ENCODE measurements at regions not wholly inside any gene's neighbourhood (a gene's known extent, or its start where the extent isn't known, plus 50 kb on each side); places are given as distances from the start of the nearest gene placed in this dataset.

- H3K27ac ChIP-seq, result no peak overlapping the region
- H3K4me3 ChIP-seq (ENCODE audit: low read depth, low read length), result no peak overlapping the region
- no peak overlapping the region for H2AFZ ChIP-seq
- no peaks in the 10 kb centered on the region for H3K9me3 ChIP-seq (ENCODE audit: control insufficient read depth, low read length)
- H3K4me2 ChIP-seq (ENCODE audit: low read length), result no peak overlapping the region
- no peak for TF ChIP-seq CTCF (IDR thresholded peaks at IDR 0.05)
- no peaks in the 10 kb centered on the region for H3K36me3 ChIP-seq (ENCODE audit: control insufficient read depth, insufficient read depth, low read length)
- no peaks in the 10 kb centered on the region for H3K27me3 ChIP-seq (ENCODE audit: control insufficient read depth, insufficient read depth, low read length)
- no peak overlapping the region for H3K9ac ChIP-seq
- no peaks in the 10 kb centered on the region for H3K4me1 ChIP-seq
- no peaks in the 10 kb centered on the region for H3K79me2 ChIP-seq
These were observed 1240.9 kb upstream of the CHAC2 start for GRCh38 chr2:52526735-52527134.

- no peaks in the 10 kb centered on the region for H3K79me2 ChIP-seq
- no peaks in the 10 kb centered on the region for H3K36me3 ChIP-seq (ENCODE audit: control insufficient read depth, insufficient read depth, low read length)
- no peak for TF ChIP-seq CTCF (IDR thresholded peaks at IDR 0.05)
- no peaks in the 10 kb centered on the region for H3K9me3 ChIP-seq (ENCODE audit: control insufficient read depth, low read length)
- H3K27me3 ChIP-seq (ENCODE audit: control insufficient read depth, insufficient read depth, low read length), result no peaks in the 10 kb centered on the region
- H3K4me1 ChIP-seq, result no peaks in the 10 kb centered on the region
- no peak overlapping the region for H3K27ac ChIP-seq
- H3K4me3 ChIP-seq (ENCODE audit: low read depth, low read length), result no peak overlapping the region
- H3K9ac ChIP-seq, result no peak overlapping the region
- no peak overlapping the region for H2AFZ ChIP-seq
- no peak overlapping the region for H3K4me2 ChIP-seq (ENCODE audit: low read length)
These were observed 1247.0 kb upstream of the CHAC2 start for GRCh38 chr2:52520644-52521043.

GRCh38 chr2:52518678-52519077, 1248.9 kb upstream of the CHAC2 start:
- no peak overlapping the region for H3K4me2 ChIP-seq (ENCODE audit: low read length)
- H3K4me1 ChIP-seq, result no peaks in the 10 kb centered on the region
- H3K27me3 ChIP-seq (ENCODE audit: control insufficient read depth, insufficient read depth, low read length), result no peaks in the 10 kb centered on the region
- no peaks in the 10 kb centered on the region for H3K79me2 ChIP-seq
- no peak for TF ChIP-seq CTCF (IDR thresholded peaks at IDR 0.05)
- no peaks in the 10 kb centered on the region for H3K36me3 ChIP-seq (ENCODE audit: control insufficient read depth, insufficient read depth, low read length)
- no peak overlapping the region for H2AFZ ChIP-seq
- no peak overlapping the region for H3K27ac ChIP-seq
- H3K9ac ChIP-seq, result no peak overlapping the region
- H3K4me3 ChIP-seq (ENCODE audit: low read depth, low read length), result no peak overlapping the region
- no peaks in the 10 kb centered on the region for H3K9me3 ChIP-seq (ENCODE audit: control insufficient read depth, low read length)

- TF ChIP-seq CTCF (IDR thresholded peaks at IDR 0.05), result no peak
- H3K9ac ChIP-seq, result no peak overlapping the region
These were observed 1254.8 kb upstream of the CHAC2 start for GRCh38 chr2:52512760-52513159.

GRCh38 chr2:52510432-52510831, 1257.2 kb upstream of the CHAC2 start:
- H2AFZ ChIP-seq, result no peak overlapping the region
- H3K9me3 ChIP-seq (ENCODE audit: control insufficient read depth, low read length), result no peaks in the 10 kb centered on the region
- no peak overlapping the region for H3K4me2 ChIP-seq (ENCODE audit: low read length)
- H3K4me3 ChIP-seq (ENCODE audit: low read depth, low read length), result no peak overlapping the region
- no peaks in the 10 kb centered on the region for H3K36me3 ChIP-seq (ENCODE audit: control insufficient read depth, insufficient read depth, low read length)
- H3K79me2 ChIP-seq, result no peaks in the 10 kb centered on the region
- H3K27ac ChIP-seq, result no peak overlapping the region
- H3K27me3 ChIP-seq (ENCODE audit: control insufficient read depth, insufficient read depth, low read length), result no peaks in the 10 kb centered on the region
- TF ChIP-seq CTCF (IDR thresholded peaks at IDR 0.05), result no peak
- no peaks in the 10 kb centered on the region for H3K4me1 ChIP-seq
- no peak overlapping the region for H3K9ac ChIP-seq

More at GRCh38 chr2:52512760-52513159, 1254.8 kb upstream of the CHAC2 start:
- no peak overlapping the region for H3K4me2 ChIP-seq (ENCODE audit: low read length)
- H3K27me3 ChIP-seq (ENCODE audit: control insufficient read depth, insufficient read depth, low read length), result no peaks in the 10 kb centered on the region
- no peak overlapping the region for H3K27ac ChIP-seq
- no peaks in the 10 kb centered on the region for H3K36me3 ChIP-seq (ENCODE audit: control insufficient read depth, insufficient read depth, low read length)
- no peak overlapping the region for H2AFZ ChIP-seq
- no peaks in the 10 kb centered on the region for H3K4me1 ChIP-seq
- H3K4me3 ChIP-seq (ENCODE audit: low read depth, low read length), result no peak overlapping the region
- H3K79me2 ChIP-seq, result no peaks in the 10 kb centered on the region
- no peaks in the 10 kb centered on the region for H3K9me3 ChIP-seq (ENCODE audit: control insufficient read depth, low read length)

All from parathyroid adenoma (tissue), 2 donors.